ENCODE measurements at regions not wholly inside any gene's neighbourhood (a gene's known extent, or its start where the extent isn't known, plus 50 kb on each side); places are given as distances from the start of the nearest gene placed in this dataset.

DNA sequence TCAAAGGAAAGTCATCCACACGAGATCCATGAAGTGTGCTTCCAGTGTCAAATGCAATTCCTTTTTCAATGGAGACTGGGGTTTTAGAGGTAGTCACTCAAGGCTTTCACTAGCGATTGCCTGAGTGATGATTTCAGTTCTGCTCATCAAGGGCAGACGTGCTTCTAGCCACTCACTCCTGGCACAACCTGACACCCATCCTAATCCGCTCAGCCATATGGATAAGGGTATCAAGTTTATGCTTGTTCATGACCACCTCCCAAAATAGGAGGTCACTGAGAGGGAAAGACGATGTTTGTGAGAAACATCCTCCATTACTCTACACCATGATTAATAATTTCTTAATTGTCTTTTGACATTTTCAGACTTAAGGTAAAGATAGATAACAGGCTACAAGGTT lies 91.3 kb upstream of the HEY2 start:
- ATAC-seq (no peak), DNase-seq (ENCODE audit: low read depth, low spot score) (no peak)
- ChIA-PET POLR2A (no interaction called here), CTCF (no interaction called here)
- TF ChIP-seq, protein P1, sequence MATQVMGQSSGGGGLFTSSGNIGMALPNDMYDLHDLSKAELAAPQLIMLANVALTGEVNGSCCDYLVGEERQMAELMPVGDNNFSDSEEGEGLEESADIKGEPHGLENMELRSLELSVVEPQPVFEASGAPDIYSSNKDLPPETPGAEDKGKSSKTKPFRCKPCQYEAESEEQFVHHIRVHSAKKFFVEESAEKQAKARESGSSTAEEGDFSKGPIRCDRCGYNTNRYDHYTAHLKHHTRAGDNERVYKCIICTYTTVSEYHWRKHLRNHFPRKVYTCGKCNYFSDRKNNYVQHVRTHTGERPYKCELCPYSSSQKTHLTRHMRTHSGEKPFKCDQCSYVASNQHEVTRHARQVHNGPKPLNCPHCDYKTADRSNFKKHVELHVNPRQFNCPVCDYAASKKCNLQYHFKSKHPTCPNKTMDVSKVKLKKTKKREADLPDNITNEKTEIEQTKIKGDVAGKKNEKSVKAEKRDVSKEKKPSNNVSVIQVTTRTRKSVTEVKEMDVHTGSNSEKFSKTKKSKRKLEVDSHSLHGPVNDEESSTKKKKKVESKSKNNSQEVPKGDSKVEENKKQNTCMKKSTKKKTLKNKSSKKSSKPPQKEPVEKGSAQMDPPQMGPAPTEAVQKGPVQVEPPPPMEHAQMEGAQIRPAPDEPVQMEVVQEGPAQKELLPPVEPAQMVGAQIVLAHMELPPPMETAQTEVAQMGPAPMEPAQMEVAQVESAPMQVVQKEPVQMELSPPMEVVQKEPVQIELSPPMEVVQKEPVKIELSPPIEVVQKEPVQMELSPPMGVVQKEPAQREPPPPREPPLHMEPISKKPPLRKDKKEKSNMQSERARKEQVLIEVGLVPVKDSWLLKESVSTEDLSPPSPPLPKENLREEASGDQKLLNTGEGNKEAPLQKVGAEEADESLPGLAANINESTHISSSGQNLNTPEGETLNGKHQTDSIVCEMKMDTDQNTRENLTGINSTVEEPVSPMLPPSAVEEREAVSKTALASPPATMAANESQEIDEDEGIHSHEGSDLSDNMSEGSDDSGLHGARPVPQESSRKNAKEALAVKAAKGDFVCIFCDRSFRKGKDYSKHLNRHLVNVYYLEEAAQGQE (IDR thresholded peaks at IDR 0.05; ENCODE audit: insufficient read depth in 1 of 2, low read depth in 2 of 2, low read length in 1 of 2): no peak
- TF ChIP-seq POLR2AphosphoS5 (IDR thresholded peaks at IDR 0.05; ENCODE audit: low read depth, low read length): no peak
- TF ChIP-seq SIN3A (IDR thresholded peaks at IDR 0.05; ENCODE audit: borderline replicate concordance, insufficient read depth, low read depth, low read length): no peak
- no peak for TF ChIP-seq TCF7L2 (IDR thresholded peaks at IDR 0.05; ENCODE audit: low read depth, low read length)
- TF ChIP-seq, protein P2, sequence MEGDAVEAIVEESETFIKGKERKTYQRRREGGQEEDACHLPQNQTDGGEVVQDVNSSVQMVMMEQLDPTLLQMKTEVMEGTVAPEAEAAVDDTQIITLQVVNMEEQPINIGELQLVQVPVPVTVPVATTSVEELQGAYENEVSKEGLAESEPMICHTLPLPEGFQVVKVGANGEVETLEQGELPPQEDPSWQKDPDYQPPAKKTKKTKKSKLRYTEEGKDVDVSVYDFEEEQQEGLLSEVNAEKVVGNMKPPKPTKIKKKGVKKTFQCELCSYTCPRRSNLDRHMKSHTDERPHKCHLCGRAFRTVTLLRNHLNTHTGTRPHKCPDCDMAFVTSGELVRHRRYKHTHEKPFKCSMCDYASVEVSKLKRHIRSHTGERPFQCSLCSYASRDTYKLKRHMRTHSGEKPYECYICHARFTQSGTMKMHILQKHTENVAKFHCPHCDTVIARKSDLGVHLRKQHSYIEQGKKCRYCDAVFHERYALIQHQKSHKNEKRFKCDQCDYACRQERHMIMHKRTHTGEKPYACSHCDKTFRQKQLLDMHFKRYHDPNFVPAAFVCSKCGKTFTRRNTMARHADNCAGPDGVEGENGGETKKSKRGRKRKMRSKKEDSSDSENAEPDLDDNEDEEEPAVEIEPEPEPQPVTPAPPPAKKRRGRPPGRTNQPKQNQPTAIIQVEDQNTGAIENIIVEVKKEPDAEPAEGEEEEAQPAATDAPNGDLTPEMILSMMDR (IDR thresholded peaks at IDR 0.05): no peak
- H3K4me1 ChIP-seq (ENCODE audit: control insufficient read depth, insufficient read depth, low read length): no peaks in the 10 kb centered on the region
- no TSS peak for BruUV-seq (replicated peaks)
- H3K4me3 ChIP-seq (ENCODE audit: low read depth in 2 of 2, low read length in 2 of 2): no peak overlapping the region
- in situ Hi-C loops (cut with HindIII; ENCODE audit: low pct_unique_long_range_greater_than_20kb, low sequenced_read_pairs) (no loop called here), intact Hi-C loops (cut with micrococcal nuclease; ENCODE audit: unreplicated experiment) (no loop called here)
- H3K9me3 ChIP-seq (ENCODE audit: control insufficient read depth, insufficient read depth, low read depth, low read length): no peaks in the 10 kb centered on the region
- 0 out of 2 replicates have a peak, but pooled peaks cover 2% of the 10 kb centered on the region for H3K27me3 ChIP-seq (ENCODE audit: control insufficient read depth, insufficient read depth, low read length)
- H3K36me3 ChIP-seq (ENCODE audit: control insufficient read depth, insufficient read depth, low read length): no peaks in the 10 kb centered on the region
- no peak overlapping the region for H3K27ac ChIP-seq (ENCODE audit: low read length)

DNA sequence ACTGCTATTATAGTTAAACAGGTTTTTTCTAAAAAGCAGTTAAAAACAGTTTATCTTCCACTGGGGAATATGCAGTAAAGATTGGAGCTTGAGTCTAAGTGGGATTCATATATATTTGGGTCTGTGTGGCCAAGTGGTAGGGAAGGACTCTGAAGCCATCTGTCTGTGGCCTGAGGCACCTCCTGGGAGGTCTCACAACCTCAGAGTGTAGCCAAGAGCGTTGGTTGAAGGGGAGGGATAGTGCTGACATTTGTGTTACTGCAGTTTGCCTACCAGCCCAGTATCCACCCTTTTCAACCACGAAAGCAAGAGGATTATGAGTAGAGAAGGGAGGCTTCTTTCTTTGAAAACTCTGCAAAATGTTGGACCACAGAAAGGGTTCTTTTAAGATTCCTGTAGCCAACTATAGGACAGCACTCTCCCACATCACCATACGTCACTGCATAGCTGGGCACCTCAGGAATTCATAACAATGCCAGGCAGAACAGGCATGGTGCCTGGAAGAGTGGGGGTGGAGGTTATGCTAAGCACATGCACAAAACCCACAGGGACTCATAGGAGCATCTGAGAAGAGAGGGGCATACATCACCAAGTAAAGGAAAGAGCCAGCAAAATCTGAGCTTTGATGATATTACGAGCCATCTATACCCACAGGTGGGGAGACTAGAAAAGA lies 90.5 kb upstream of the HEY2 start:
- TF ChIP-seq, protein P1 (IDR thresholded peaks at IDR 0.05; ENCODE audit: insufficient read depth in 1 of 2, low read depth in 2 of 2, low read length in 1 of 2): no peak
- in situ Hi-C loops (cut with HindIII; ENCODE audit: low pct_unique_long_range_greater_than_20kb, low sequenced_read_pairs): no loop called here
- no peak overlapping the region for H3K27ac ChIP-seq (ENCODE audit: low read length)
- BruUV-seq (replicated peaks): no TSS peak
- ChIA-PET CTCF (no interaction called here), POLR2A (no interaction called here)
- intact Hi-C loops (cut with micrococcal nuclease; ENCODE audit: unreplicated experiment): no loop called here
- DNase-seq (ENCODE audit: low read depth, low spot score) (no peak), ATAC-seq (no peak)
- H3K9me3 ChIP-seq (ENCODE audit: control insufficient read depth, insufficient read depth, low read depth, low read length): no peaks in the 10 kb centered on the region
- H3K27me3 ChIP-seq (ENCODE audit: control insufficient read depth, insufficient read depth, low read length): 0 out of 2 replicates have a peak, but pooled peaks cover 2% of the 10 kb centered on the region
- H3K4me1 ChIP-seq (ENCODE audit: control insufficient read depth, insufficient read depth, low read length): no peaks in the 10 kb centered on the region
- no peaks in the 10 kb centered on the region for H3K36me3 ChIP-seq (ENCODE audit: control insufficient read depth, insufficient read depth, low read length)
- no peak overlapping the region for H3K4me3 ChIP-seq (ENCODE audit: low read depth in 2 of 2, low read length in 2 of 2)
